Activated CD8-positive, alpha-beta memory T cell treated with anti-CD3 and anti-CD28 coated beads for 48 hours (primary cell): ENCODE measurements at regions not wholly inside any gene's neighbourhood (a gene's known extent, or its start where the extent isn't known, plus 50 kb on each side); places are given as distances from the start of the nearest gene placed in this dataset.

Experiments used
- DNase-seq, 3 experiments: peaks; one replicate each; pipeline ENCODE4 v3.0.0-alpha.2; 2020; ENCODE audit warnings: low read depth in 2 of 3, low spot score in 2 of 3

DNA sequence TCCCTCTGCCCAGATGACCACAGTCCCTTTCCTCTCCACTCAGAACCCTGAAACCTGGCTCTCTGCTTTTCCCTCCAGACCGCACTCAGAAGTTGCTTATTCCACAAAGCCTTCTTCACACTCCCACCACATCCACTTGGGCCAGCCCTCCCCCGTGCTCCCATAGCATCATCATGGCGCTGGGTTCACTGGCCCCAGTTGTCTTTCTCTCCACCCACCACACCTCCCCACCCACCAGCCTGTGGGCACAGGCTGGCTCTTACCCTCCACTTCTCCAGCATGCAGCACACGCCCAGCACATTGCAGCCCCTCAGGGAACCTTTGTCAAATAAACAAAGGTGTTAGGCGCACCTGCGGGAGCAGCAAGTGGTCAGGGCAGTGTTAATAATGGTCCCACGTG lies 130.0 kb downstream of the KATNIP start:
- DNase-seq = no peak

DNA sequence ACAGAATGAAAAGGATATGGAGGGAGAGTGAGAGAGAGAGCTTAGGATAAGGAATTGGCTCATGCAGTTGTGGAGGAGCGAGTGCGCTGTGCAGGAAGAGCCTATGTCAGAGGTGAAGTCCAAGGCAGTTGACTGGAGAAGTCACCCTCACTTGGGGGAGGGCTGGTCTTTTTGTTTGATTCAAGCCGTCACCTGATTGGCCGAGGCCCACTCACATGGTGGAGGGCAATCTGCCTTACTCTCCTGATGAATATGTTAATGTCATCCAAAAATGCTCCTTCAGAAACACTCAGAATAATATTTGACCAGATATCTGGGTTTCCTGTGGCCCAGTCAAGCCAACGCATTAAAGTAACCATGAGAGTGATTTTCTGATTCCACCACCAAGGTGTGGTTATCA lies 131.7 kb downstream of the KATNIP start:
- no peak for DNase-seq

DNA sequence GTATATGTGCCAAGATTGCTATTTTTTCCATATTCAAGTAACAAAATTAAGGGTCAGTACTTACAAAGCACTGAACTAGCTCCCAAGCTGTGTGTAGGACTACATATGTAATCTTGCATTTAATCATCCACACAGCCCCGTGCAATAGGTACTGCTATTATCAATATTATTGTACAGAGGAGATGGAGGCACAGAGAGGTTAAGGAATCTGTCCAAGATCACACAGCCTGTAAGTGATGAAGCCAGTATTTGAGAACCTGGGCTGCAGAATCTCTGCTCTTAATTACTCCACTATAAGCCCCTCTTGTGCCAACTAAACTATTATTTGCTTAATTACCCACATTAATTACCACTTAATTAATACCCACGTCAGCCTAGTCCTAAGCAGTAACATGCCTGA lies 134.1 kb downstream of the KATNIP start:
- no peak for DNase-seq

DNA sequence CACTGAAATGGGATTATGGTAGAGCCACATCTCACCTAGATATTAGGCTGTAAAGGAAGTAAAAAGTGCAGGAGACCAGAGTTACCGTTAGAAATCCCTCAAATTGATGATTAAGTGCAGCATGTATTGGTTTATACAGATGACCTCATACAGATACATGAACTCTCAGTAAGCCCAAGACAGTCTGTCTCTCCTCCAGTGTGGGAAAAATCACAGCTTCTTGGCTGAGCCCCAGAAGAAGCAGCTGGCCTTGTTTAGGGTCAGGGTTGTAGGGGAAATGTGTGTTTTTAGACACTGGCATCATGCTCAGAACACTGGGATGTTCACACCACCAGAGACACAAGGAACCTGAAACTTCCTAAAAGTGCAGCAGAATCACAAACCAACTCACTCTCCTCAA lies 135.9 kb downstream of the KATNIP start:
- no peak for DNase-seq

DNA sequence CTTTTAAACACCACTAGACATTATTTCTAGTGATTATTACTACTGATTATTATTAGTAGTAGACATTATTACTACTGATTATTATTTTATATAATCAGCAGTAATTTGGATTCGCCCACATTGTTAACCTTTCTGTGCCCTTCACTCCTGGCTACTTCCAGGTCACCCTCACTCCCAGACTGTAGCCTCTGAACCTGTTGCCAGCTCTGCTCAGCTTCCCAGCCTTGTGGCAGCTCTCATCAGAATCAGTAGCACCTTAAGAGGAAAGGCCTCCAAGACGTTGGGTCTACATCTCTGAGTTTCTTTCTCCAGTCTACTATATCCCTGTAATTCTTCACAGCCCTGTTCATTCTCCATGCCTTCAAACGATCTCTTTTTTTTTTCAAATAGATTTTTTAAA lies 137.0 kb downstream of the KATNIP start:
- DNase-seq = no peak

DNA sequence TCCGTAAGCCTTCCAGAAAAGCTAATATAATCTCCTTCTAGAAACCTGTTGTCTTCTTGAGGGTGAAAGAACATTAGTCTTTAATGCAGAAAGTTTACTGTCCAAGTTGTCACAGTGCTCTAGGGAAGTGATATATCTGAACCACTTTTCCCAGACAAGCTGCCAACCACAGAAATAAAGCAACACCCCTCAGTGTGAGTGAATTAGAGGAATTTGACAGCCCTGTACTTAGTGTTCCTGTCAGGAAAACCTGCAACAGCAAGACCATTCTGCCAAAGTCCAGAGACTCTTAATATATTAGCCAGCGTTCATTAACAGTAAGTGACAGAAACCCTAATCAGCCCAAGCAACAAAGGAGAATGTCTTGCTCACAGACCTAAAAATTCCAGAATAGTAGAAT lies 137.7 kb downstream of the KATNIP start:
- DNase-seq = no peak

DNA sequence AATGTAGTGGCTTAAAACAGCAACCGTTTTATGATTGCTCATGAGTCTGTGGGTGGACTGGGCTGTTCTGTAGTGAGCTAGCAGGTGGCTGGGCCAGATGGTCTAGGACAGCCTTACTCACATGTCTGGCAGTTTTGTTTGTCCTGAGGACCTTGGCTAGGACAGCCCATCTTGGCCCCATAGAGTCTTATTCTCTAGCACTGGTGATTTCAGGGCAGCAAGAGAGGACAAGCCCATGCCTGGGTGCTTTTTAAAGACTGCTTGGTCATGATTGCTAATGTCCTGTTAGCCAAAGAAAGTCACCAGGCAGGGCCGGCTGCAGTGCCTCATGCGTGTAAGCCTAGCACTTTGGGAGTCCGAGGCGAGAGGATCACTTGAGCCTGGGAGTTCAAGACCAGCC lies 139.8 kb downstream of the KATNIP start:
- no peak for DNase-seq

DNA sequence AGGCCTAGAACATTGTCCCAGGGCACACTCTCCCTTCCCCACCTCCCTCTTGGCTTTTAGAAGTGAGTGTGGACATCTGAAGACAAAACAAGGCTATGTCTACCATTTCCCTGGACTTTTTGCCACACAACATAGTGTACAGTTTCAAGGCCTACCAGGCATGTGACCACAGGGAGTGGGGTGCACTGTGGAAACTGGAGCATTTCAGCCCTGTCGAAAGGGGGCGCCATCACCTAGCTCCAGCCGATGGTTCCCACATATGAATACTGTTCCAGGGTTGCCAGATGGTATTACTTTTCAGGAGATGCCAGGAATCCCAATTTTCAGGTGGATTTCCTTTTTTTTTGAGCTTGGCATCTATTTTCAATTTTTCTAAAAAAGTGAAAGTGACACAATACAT lies 140.7 kb downstream of the KATNIP start:
- peak in 1 of 3 experiments; percentile 13 for DNase-seq

DNA sequence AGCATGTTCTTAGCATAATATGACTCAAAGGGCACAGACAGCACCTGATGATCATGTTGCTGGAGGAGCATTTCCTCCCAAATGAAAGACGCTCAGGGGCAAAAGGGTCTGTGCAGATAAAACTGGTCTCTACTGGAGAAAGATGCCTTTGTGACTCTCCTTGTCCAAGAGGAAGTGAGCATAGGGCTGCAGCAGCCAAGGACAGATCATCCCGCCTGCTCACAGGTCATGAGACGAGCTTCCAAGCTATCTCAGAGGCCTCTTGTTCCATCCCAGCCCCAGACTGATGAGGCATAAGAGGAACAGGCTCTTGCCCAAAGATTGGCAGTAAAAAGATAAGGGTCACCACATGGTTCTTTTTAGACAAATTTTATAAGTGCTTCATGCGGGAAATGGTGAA lies 141.8 kb downstream of the KATNIP start:
- no peak for DNase-seq

DNA sequence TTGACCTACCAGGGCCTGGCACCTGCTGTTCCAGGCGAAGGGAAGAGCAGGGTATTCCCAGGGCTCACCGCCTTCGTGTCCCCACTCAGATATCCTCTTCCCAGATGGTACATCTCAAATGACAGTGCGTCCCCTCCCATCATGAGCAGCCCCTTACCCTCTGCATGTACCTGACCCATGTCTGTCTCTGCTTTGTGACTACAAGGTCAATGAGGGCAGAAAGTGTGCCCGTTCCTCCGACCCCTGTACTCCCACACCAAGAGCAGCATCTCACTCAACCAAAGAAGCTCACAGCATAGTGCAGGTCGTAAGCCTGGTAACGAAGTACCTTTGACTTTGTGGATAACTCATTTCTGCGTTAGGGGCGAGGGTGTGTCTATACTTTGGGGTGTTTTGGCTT lies 142.6 kb downstream of the KATNIP start:
- no peak for DNase-seq

DNA sequence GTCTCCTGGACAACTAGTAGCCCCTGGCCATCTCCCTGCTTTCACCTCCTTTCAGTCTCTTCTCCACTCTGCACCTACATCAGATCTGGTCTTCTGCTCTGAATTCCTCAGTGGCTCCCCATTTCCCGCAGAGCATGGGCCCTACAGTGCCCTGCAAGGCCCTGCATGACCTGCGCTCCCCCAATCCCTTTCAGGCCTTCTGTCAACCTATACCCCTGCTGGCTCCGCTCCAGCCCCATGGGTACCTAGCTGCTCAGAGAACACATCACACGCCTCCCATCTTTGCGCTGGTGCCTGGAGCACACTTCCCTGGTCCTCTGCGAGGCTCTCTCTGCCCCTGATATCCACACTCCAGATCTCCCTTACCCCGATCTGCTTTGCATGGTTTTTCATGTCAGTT lies 145.2 kb downstream of the KATNIP start:
- DNase-seq = no peak

DNA sequence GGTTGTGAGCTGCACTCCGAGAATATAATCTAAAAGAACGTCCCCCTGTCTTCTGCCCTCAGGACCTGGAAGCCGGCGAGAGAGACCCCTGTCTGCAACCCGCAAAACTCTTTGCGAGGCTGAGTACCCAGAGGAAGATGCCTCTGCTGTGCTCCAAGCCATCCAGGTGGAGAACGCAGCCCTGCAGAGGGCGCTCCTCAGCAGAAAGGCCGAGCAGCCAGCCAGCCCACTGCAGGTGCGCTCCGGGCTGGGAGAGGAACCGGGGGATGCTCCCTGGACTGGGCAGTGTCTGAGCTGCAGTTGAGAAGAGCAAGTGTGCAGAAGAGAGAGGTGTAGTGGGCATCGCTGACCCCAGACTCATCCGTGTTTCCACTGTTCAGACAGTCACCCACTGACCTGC lies 148.3 kb downstream of the KATNIP start:
- no peak for DNase-seq

DNA sequence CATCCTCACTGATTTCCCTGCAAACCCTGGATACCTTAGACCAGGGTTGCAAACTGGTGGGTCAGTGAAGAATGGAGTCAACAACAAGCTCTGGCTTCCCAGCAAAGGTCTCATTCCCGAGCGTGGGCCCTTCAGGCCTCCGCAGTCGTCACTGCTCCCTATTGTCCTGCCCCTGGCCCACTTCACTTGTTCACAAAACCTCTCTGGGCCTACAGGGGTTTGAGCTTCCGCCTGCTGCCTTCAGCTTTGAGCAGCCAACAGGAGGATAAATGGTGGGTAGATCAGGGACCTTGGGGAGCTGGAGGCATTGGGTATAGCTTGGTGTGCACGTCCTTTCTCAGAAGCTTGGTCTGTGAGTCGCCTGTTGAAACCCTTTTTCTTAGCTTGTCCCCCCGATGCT lies 148.8 kb downstream of the KATNIP start:
- DNase-seq = no peak

DNA sequence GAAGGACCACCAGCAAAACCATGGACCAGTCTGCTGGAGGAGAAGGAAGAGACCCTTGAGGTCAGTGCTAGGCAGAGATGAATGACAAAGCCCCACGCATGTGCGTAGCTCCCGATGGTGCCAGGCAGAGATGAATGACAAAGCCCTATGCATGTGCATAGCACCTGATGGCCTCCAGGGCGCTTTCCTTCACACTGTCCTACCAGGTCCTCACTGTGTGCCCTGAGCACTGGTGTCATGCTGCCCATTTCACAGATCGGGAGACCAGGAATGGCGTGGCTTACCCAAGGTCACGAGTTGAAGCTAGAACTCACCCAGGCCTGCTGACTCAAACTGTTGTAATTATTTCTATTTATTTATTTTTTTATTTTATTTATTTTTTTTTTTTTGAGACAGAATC lies 149.6 kb downstream of the KATNIP start:
- no peak for DNase-seq

DNA sequence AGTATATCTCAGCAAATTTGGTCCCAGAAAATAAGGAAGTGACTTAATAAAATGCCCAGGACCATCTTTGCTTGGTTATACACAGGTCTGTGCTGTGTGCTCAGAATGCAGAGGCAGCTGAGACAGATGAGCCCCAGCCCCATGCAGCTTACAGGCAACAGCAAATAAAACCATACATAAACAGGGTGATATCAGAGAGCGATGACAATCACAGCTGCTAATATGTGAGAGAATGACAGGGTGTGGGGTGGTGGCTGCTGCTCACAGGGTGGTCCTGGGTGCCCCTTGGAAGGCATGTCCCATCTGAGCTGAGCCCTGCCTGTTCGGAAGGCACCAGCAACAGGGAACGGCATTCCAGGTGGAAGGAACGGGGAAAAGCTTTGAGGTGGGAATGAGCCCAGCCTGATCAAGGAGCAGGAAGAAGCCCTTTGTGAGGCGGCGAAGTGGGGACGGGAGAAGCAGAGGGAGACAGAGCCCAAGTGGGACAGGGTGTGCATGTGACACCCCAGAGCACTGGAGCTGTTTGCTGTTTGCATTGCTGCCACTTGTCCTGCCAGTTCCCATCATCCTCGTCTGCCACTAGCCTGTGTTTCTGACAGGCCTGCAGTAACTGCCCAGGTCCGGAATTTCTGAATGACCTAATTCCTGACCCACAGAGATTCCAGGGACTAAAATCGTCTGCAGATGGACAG lies 150.5 kb downstream of the KATNIP start:
- no peak for DNase-seq

DNA sequence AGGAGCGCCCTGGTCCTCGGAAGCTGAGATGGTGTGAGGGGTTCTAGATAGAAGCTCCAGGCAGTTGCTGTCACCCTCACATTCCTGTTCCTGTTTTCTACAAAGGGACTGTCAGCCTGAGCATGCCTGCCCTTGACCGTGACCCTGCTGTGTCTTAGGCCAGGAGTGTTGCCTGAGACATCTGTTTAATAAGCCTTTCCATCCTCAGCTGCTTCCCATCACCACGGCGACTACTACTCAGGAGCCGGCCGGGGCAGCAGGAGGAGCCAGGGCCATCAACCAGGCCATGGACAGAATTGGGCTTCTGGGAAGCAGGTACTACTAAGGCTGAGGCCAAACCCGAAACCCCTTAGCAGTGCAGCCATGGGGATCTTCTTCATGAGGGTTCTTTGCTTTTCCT lies 151.4 kb downstream of the KATNIP start:
- no peak for DNase-seq

DNA sequence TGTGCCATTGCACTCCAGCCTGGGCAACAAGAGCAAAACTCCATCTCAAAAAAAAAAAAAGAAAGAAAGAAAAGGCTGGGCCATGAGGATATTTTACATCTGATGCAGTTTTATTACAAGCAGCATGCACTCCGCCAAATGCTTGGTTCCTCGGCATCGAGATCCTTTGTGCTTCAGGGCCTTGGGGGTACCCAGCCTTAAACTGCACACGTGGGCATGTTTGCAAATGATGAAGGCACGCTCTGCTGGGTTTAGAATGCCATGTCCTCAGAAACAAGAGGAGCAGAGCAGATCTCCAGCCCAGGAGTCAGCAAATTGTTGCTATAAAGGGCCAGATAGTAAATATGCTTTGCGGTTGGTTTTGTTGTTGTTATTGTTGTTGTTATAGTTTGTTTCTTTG lies 153.2 kb downstream of the KATNIP start:
- no peak for DNase-seq

DNA sequence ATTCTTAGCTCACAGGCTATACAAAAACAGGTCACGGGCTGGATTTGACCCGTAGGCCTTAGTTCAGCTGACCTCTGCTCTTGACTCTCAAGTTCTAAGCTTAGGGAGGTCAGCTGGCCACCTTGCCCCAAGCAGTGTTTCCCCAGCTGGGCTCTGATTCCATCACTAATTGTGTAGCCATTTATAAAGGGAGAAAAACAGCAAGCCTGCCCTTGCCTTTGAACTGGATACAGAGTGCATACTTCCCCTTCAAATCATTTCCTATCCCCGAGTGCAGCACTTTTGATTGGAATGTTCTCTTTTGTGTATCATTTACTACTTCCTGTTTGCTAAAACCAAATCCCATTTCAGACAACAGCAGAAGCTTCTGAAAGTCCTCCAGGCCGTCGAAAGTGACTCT lies 153.6 kb downstream of the KATNIP start:
- DNase-seq = no peak

DNA sequence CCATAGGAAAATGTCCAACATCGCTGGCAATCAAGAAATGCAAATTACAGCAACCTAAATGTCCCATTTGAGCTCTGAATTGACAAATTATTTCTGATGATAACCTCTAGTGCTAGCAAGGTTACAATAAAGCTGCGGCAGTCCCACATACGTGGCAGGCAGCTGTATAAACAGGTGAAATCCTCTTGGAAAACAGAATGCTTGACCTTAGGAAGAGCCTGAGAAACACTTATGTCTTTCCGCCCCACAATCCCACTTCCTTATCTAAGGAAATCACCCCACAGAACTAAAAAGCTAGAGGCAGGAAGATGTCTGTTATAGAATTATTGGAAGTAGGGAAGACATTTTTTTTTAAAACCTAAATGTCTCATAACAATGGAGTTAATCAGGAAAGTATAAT lies 154.3 kb downstream of the KATNIP start:
- DNase-seq = no peak

DNA sequence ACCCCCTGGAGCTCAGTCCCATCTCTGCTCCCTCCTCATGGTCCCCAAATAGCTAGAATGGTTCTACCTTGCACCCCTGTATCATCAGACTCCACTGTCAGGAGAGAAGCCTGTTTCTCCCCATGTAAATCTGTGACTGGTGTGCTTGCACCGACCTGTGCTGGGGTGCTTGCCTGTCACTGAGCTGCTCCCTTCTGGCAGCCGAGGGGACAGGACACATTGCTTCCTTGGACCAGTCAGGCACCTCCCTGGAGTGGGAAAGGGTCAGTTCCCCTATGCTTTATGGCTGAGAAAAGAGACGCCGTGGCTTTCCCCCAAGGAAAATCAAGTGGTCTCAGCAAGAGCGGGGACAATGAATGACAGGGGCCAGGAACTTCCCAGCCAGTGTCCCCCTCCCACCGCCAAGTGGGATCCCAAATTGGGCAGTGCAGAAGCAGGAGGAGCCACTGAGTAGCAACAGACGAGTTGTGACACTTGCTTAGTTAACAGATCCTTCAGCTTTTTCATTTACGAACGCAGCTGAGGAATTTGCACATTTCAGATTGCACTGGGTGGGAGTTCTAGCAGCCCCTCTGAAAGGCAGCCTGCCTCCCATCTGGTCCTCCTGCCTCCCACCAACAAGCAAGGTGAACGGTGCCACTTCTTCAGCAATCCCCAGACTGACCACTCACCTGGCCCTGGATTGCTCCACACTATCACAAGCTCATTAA lies 156.4 kb downstream of the KATNIP start:
- no peak for DNase-seq

DNA sequence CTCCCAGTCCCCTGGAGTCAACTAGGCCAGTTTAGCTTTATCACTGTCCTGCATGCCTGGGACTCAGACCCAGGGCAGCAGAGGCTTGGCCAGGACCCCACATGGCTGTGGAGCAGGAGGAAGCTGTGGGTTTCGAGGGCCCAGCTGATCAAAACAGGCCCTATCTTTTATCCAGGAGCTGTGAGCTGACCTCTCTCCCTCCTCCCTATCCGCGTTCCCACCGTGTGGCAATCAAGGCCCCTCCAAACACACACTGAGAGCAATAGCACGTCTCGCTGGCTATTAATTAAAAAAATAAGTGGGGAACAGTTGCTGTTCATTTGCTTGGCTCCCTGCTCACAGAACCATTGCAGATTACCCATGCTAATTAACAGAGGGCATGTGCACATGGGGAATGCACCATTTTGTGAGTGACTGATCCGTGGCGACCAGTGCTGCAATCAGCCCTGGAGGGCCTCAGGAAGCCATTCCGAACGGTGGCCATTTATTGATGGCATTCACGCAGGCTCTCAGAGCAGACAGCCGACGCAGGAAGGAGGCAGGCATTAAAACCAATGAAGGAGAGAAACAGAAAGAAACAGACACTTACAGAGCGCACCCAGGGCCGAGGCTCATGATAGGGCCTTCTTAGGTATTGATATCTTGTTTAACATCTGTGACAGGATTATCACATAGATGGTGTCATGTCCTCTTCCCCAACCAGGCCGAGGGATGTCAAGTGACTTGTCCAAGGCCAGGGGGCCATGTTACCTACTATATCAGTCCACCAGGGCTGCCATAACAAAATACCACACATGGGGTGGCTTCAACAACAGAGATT lies 157.1 kb downstream of the KATNIP start:
- DNase-seq = no peak

DNA sequence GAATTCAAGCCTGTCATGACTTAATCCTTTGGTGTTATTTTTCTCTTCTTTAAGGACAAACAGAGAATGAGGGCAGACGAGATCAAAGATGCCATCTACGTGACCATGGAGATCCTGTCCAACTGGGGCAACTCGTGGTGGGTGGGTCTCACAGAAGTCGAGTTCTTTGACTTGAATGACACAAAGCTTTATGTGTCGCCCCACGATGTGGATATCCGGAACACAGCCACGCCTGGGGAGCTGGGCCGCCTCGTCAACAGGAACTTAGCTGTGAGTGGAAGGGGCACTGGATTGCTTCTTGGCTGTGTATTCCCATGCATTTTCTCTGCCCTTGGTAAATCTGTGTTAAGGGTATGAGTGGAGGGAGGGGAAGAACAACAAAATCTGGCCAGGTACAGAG lies 158.7 kb downstream of the KATNIP start:
- no peak for DNase-seq
